Muscle of leg (tissue), 3 donors: ENCODE measurements at regions not wholly inside any gene's neighbourhood (a gene's known extent, or its start where the extent isn't known, plus 50 kb on each side); places are given as distances from the start of the nearest gene placed in this dataset.
A peak's percentile ranks its signal among the peaks of the same experiment; 100 is the strongest.

Experiments
- DNase-seq: peaks from one replicate; pipeline ENCODE4 v3.0.0; 2013
- H3K27ac ChIP-seq: one replicate; pipeline ENCODE4 v1.5.1; 2013; ENCODE audit warnings: mild to moderate bottlenecking, low read length, control low read depth
- H3K27me3 ChIP-seq: one replicate; pipeline ENCODE4 v1.6.1; 2013; ENCODE audit warnings: low read length; ENCODE audit not compliant: control insufficient read depth, insufficient read depth
- H3K36me3 ChIP-seq: one replicate; pipeline ENCODE4 v1.6.1; 2013; ENCODE audit warnings: low read length; ENCODE audit not compliant: control insufficient read depth, insufficient read depth
- H3K4me1 ChIP-seq: one replicate; pipeline ENCODE4 v1.6.1; 2013; ENCODE audit warnings: low read length; ENCODE audit not compliant: control insufficient read depth, insufficient read depth
- H3K4me3 ChIP-seq: one replicate; pipeline ENCODE4 v1.5.1; 2013; ENCODE audit warnings: low read length, control low read depth
- H3K9me3 ChIP-seq: replicated peaks from 2 replicates; pipeline ENCODE4 v1.6.1; 2013; ENCODE audit warnings: low read depth, low read length; ENCODE audit not compliant: control insufficient read depth
- WGBS: methylation state at CpG from one replicate; pipeline ENCODE4 v1.1.5; 2013; ENCODE audit warnings: missing lambda C conversion rate; ENCODE audit not compliant: insufficient coverage; 5-methylcytosine and 5-hydroxymethylcytosine counted together

GRCh38 chr5:114166081-114166480 lies 195.8 kb upstream of the KCNN2 start:
- H3K4me1 ChIP-seq = no peaks in the 10 kb centered on the region
- no peak overlapping the region for H3K27ac ChIP-seq
- DNase-seq = no peak
- H3K9me3 ChIP-seq = peaks cover 6% of the 10 kb centered on the region
- no peaks in the 10 kb centered on the region for H3K36me3 ChIP-seq
- WGBS = no CpG with 5 or more reads among the region's 5 CpGs
- no peaks in the 10 kb centered on the region for H3K27me3 ChIP-seq
- no peak overlapping the region for H3K4me3 ChIP-seq

GRCh38 chr5:114174131-114174530 lies 187.7 kb upstream of the KCNN2 start:
- H3K4me1 ChIP-seq = no peaks in the 10 kb centered on the region
- H3K27me3 ChIP-seq = no peaks in the 10 kb centered on the region
- no peak overlapping the region for H3K4me3 ChIP-seq
- no peaks in the 10 kb centered on the region for H3K36me3 ChIP-seq
- no peak overlapping the region for H3K27ac ChIP-seq
- DNase-seq = no peak
- WGBS = no CpG with 5 or more reads among the region's 2 CpGs
- H3K9me3 ChIP-seq = no peaks in the 10 kb centered on the region

- Histone ChIP-seq H3K36me3 (no peaks in the 10 kb centered on the region), H3K27me3 (no peaks in the 10 kb centered on the region), H3K4me3 (no peak overlapping the region), H3K4me1 (no peaks in the 10 kb centered on the region), H3K27ac (no peak overlapping the region), H3K9me3 (no peaks in the 10 kb centered on the region)
- no peak for DNase-seq
- WGBS = no CpG with 5 or more reads among the region's 1 CpG
These were observed 187.0 kb upstream of the KCNN2 start for GRCh38 chr5:114174837-114175236.

GRCh38 chr5:114176356-114176755 lies 185.5 kb upstream of the KCNN2 start:
- Histone ChIP-seq H3K36me3 (no peaks in the 10 kb centered on the region), H3K27ac (no peak overlapping the region)
- DNase-seq = no peak

GRCh38 chr5:114179134-114179533 lies 182.7 kb upstream of the KCNN2 start:
- no peaks in the 10 kb centered on the region for H3K27me3 ChIP-seq
- no peak overlapping the region for H3K27ac ChIP-seq
- no CpG with 5 or more reads among the region's 2 CpGs for WGBS
- H3K36me3 ChIP-seq = no peaks in the 10 kb centered on the region
- no peak for DNase-seq
- H3K9me3 ChIP-seq = no peaks in the 10 kb centered on the region
- H3K4me3 ChIP-seq = no peak overlapping the region
- no peaks in the 10 kb centered on the region for H3K4me1 ChIP-seq

More at GRCh38 chr5:114176356-114176755, 185.5 kb upstream of the KCNN2 start:
- no peaks in the 10 kb centered on the region for H3K4me1 ChIP-seq
- no peak overlapping the region for H3K4me3 ChIP-seq
- no peaks in the 10 kb centered on the region for H3K9me3 ChIP-seq
- H3K27me3 ChIP-seq = no peaks in the 10 kb centered on the region

- H3K9me3 ChIP-seq = no peaks in the 10 kb centered on the region
- WGBS = no CpG with 5 or more reads among the region's 1 CpG
- no peak for DNase-seq
These were observed 177.9 kb upstream of the KCNN2 start for GRCh38 chr5:114184006-114184405.

GRCh38 chr5:114185274-114185673 lies 176.6 kb upstream of the KCNN2 start:
- no peak overlapping the region for H3K27ac ChIP-seq

More at GRCh38 chr5:114184006-114184405, 177.9 kb upstream of the KCNN2 start:
- no peaks in the 10 kb centered on the region for H3K36me3 ChIP-seq
- no peak overlapping the region for H3K4me3 ChIP-seq
- H3K4me1 ChIP-seq = no peaks in the 10 kb centered on the region
- no peaks in the 10 kb centered on the region for H3K27me3 ChIP-seq
- no peak overlapping the region for H3K27ac ChIP-seq

GRCh38 chr5:114191441-114191840 lies 170.4 kb upstream of the KCNN2 start:
- Histone ChIP-seq H3K27ac (no peak overlapping the region), H3K27me3 (no peaks in the 10 kb centered on the region), H3K4me3 (no peak overlapping the region), H3K9me3 (no peaks in the 10 kb centered on the region), H3K4me1 (no peaks in the 10 kb centered on the region), H3K36me3 (no peaks in the 10 kb centered on the region)
- DNase-seq = no peak
- WGBS = no CpG with 5 or more reads among the region's 1 CpG

More at GRCh38 chr5:114185274-114185673, 176.6 kb upstream of the KCNN2 start:
- no peaks in the 10 kb centered on the region for H3K9me3 ChIP-seq
- 37% methylated on average over 4 of the region's 8 CpGs for WGBS
- H3K27me3 ChIP-seq = no peaks in the 10 kb centered on the region
- no peaks in the 10 kb centered on the region for H3K36me3 ChIP-seq
- H3K4me1 ChIP-seq = no peaks in the 10 kb centered on the region
- H3K4me3 ChIP-seq = no peak overlapping the region
- DNase-seq = peak; percentile 61

GRCh38 chr5:114192108-114192507 lies 169.8 kb upstream of the KCNN2 start:
- H3K4me1 ChIP-seq = no peaks in the 10 kb centered on the region
- no peak overlapping the region for H3K4me3 ChIP-seq
- no CpG with 5 or more reads among the region's 3 CpGs for WGBS
- H3K36me3 ChIP-seq = no peaks in the 10 kb centered on the region
- no peaks in the 10 kb centered on the region for H3K27me3 ChIP-seq
- H3K27ac ChIP-seq = no peak overlapping the region
- no peaks in the 10 kb centered on the region for H3K9me3 ChIP-seq
- DNase-seq = no peak

- 40% methylated on average over 1 of the region's 1 CpG for WGBS
- H3K4me3 ChIP-seq = no peak overlapping the region
- no peak for DNase-seq
- H3K27me3 ChIP-seq = no peaks in the 10 kb centered on the region
- no peaks in the 10 kb centered on the region for H3K4me1 ChIP-seq
- no peaks in the 10 kb centered on the region for H3K36me3 ChIP-seq
- no peaks in the 10 kb centered on the region for H3K9me3 ChIP-seq
- H3K27ac ChIP-seq = no peak overlapping the region
These were observed 160.5 kb upstream of the KCNN2 start for GRCh38 chr5:114201332-114201731.

- Histone ChIP-seq H3K36me3 (no peaks in the 10 kb centered on the region), H3K27me3 (no peaks in the 10 kb centered on the region), H3K4me3 (no peak overlapping the region), H3K27ac (no peak overlapping the region), H3K9me3 (no peaks in the 10 kb centered on the region), H3K4me1 (no peaks in the 10 kb centered on the region)
- DNase-seq = no peak
- no CpG with 5 or more reads among the region's 2 CpGs for WGBS
These were observed 156.9 kb upstream of the KCNN2 start for GRCh38 chr5:114204923-114205322.
